Liver (tissue), 8 donors: ENCODE measurements at regions not wholly inside any gene's neighbourhood (a gene's known extent, or its start where the extent isn't known, plus 50 kb on each side); places are given as distances from the start of the nearest gene placed in this dataset.

Experiments
- DNase-seq: peaks from one replicate; pipeline ENCODE4 v3.0.0-alpha.2; 2017; ENCODE audit warnings: low spot score
- H3K27ac ChIP-seq, 2 donors: one replicate each; pipeline ENCODE4 v1.7.0; 2013; ENCODE audit warnings: inconsistent platforms in 2 of 2, low read length in 2 of 2, control low read depth in 1 of 2, low read depth in 1 of 2, mild to moderate bottlenecking in 1 of 2
- H3K27me3 ChIP-seq, 4 donors: one replicate each; pipeline versions ENCODE4 v1.6.1 to v1.7.0; 2013; ENCODE audit warnings: low read length in 3 of 4, inconsistent platforms in 1 of 4, mild to moderate bottlenecking in 1 of 4, moderate library complexity in 1 of 4; ENCODE audit not compliant: control insufficient read depth in 4 of 4, insufficient read depth in 4 of 4
- H3K36me3 ChIP-seq, 4 donors: one replicate each; pipeline versions ENCODE4 v1.6.1 to v1.7.0; 2013; ENCODE audit warnings: low read length in 3 of 4, mild to moderate bottlenecking in 3 of 4, low read depth in 1 of 4, moderate library complexity in 1 of 4; ENCODE audit not compliant: control insufficient read depth in 4 of 4, insufficient read depth in 3 of 4
- H3K4me1 ChIP-seq, 4 donors: one replicate each; pipeline versions ENCODE4 v1.6.1 to v1.7.0; 2013; ENCODE audit warnings: low read length in 3 of 4, mild to moderate bottlenecking in 3 of 4, moderate library complexity in 1 of 4; ENCODE audit not compliant: control insufficient read depth in 4 of 4, insufficient read depth in 4 of 4
- H3K4me3 ChIP-seq, 3 donors: one replicate each; pipeline versions ENCODE4 v1.6.1 to v1.7.0; 2013; ENCODE audit warnings: low read length in 3 of 3, control low read depth in 1 of 3, low read depth in 1 of 3, mild to moderate bottlenecking in 1 of 3
- H3K9ac ChIP-seq, 2 donors: one replicate each; pipeline ENCODE4 v1.7.0; 2013; ENCODE audit warnings: low read length in 2 of 2, mild to moderate bottlenecking in 2 of 2, moderate library complexity in 2 of 2, control low read depth in 1 of 2, low read depth in 1 of 2
- H3K9me3 ChIP-seq, 4 donors: one replicate each; pipeline versions ENCODE4 v1.6.1 to v1.7.0; 2013; ENCODE audit warnings: low read length in 3 of 4; ENCODE audit not compliant: control insufficient read depth in 4 of 4
- EGR1 ChIP-seq, 2 donors: IDR thresholded peaks; 2 replicates each; pipeline ENCODE4 v1.6.1; 2016 to 2018; ENCODE audit warnings: antibody characterized with exemption in 2 of 2, low read depth in 2 of 2
- FOXA1 ChIP-seq: IDR thresholded peaks from 2 replicates; pipeline ENCODE4 v1.6.1; 2016; ENCODE audit warnings: antibody characterized with exemption
- FOXA2 ChIP-seq: IDR thresholded peaks from 2 replicates; pipeline ENCODE4 v1.6.1; 2016; ENCODE audit warnings: antibody characterized with exemption
- GABPA ChIP-seq, 2 donors: IDR thresholded peaks in 1 of 2; conservative IDR thresholded peaks in 1 of 2; 2 replicates each; pipeline ENCODE4 v1.6.1; 2016; ENCODE audit warnings: antibody characterized with exemption in 2 of 2, mild to moderate bottlenecking in 1 of 2, moderate library complexity in 1 of 2
- HNF4A ChIP-seq, 2 donors: conservative IDR thresholded peaks; 2 replicates each; pipeline ENCODE4 v1.6.1; 2016; ENCODE audit warnings: antibody characterized with exemption in 2 of 2, mild to moderate bottlenecking in 2 of 2
- HNF4G ChIP-seq: IDR thresholded peaks from 2 replicates; pipeline ENCODE4 v1.6.1; 2016; ENCODE audit warnings: antibody characterized with exemption
- JUND ChIP-seq, 2 donors: IDR thresholded peaks; 2 replicates each; pipeline ENCODE4 v1.6.1; 2016; ENCODE audit warnings: antibody characterized with exemption in 2 of 2
- NR2F2 ChIP-seq: IDR thresholded peaks from 2 replicates; pipeline ENCODE4 v1.6.1; 2016; ENCODE audit warnings: antibody characterized with exemption
- RAD21 ChIP-seq, 2 donors: IDR thresholded peaks; 2 replicates each; pipeline ENCODE4 v1.6.1; 2016; ENCODE audit warnings: antibody characterized with exemption in 2 of 2, mild to moderate bottlenecking in 2 of 2
- RXRA ChIP-seq, 2 donors: IDR thresholded peaks; 2 replicates each; pipeline ENCODE4 v1.6.1; 2017 to 2018; ENCODE audit warnings: antibody characterized with exemption in 2 of 2, mild to moderate bottlenecking in 1 of 2
- SP1 ChIP-seq: IDR thresholded peaks from 2 replicates; pipeline ENCODE4 v1.6.1; 2018; ENCODE audit warnings: antibody characterized with exemption, mild to moderate bottlenecking
- TAF1 ChIP-seq: conservative IDR thresholded peaks from 2 replicates; pipeline ENCODE4 v1.6.1; 2016; ENCODE audit warnings: antibody characterized with exemption, mild to moderate bottlenecking
- YY1 ChIP-seq: IDR thresholded peaks from 2 replicates; pipeline ENCODE4 v1.6.1; 2016; ENCODE audit warnings: antibody characterized with exemption, mild to moderate bottlenecking
- WGBS: extraction: QIAGEN DNeasy Blood & Tissue Kit; methylation state at CpG from one replicate; pipeline ENCODE4 v1.1.7; 2013; 5-methylcytosine and 5-hydroxymethylcytosine counted together
- TF ChIP-seq, protein P1 (sequence below): IDR thresholded peaks from 2 replicates; pipeline ENCODE4 v1.6.1; 2016; ENCODE audit warnings: antibody characterized with exemption
- TF ChIP-seq, protein P2 (sequence below): IDR thresholded peaks from 2 replicates; pipeline ENCODE4 v1.6.1; 2016; ENCODE audit warnings: antibody characterized with exemption
- TF ChIP-seq, protein P3 (sequence below): IDR thresholded peaks from 2 replicates; pipeline ENCODE4 v1.6.1; 2016; ENCODE audit warnings: antibody characterized with exemption, mild to moderate bottlenecking
- TF ChIP-seq, protein P4 (sequence below): fragments of 150-350 bp; IDR thresholded peaks from 2 replicates; pipeline ENCODE4 v1.5.1; 2017; ENCODE audit warnings: improper control_type of control experiment, low read depth, low read length; ENCODE audit not compliant: missing input control
- TF ChIP-seq, protein P5 (sequence below): IDR thresholded peaks from 2 replicates; pipeline ENCODE4 v1.6.1; 2016; ENCODE audit warnings: antibody characterized with exemption
- donor health status: healthy.
- donor health status: healthy.
- donor health status: healthy.
- donor health status: healthy.
- donor health status: healthy.

DNA sequence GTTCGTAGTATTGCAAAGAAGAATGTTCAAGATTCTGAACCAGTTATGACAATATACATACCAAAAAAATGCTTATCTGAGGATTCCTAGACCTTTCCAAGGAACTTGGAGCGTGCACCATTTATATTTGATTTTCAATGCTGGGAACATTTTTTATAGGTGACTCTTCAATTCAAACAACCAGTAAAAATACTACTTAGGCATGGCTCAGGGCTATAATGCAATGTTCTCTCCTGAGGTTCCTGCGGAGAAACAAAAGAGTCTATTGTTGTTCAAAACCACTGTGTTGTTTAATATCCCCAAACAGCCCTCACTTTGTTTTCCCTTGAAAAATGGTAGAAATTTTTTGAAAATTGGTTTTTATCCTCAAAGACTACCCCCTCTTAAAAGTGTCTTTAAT is 335.7 kb upstream of the IZUMO3 start:
- H3K27me3 ChIP-seq = no peaks in the 10 kb centered on the region
- no peaks in the 10 kb centered on the region for H3K36me3 ChIP-seq
- TF ChIP-seq JUND (IDR thresholded peaks at IDR 0.05) = no peak
- TF ChIP-seq, protein P1, sequence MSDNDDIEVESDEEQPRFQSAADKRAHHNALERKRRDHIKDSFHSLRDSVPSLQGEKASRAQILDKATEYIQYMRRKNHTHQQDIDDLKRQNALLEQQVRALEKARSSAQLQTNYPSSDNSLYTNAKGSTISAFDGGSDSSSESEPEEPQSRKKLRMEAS = no peak
- TF ChIP-seq HNF4G = no peak
- no peak for TF ChIP-seq FOXA2
- TF ChIP-seq HNF4A (conservative IDR thresholded peaks at IDR 0.05) = no peak
- no peak for TF ChIP-seq GABPA (IDR thresholded peaks at IDR 0.05 in 1 of 2, conservative IDR thresholded peaks at IDR 0.05 in 1 of 2)
- no peak for TF ChIP-seq RXRA (IDR thresholded peaks at IDR 0.05)
- TF ChIP-seq, protein P2, sequence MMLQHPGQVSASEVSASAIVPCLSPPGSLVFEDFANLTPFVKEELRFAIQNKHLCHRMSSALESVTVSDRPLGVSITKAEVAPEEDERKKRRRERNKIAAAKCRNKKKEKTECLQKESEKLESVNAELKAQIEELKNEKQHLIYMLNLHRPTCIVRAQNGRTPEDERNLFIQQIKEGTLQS = no peak
- TF ChIP-seq EGR1 (IDR thresholded peaks at IDR 0.05; ENCODE audit: low read depth in 2 of 2) = no peak
- no peak for TF ChIP-seq SP1
- TF ChIP-seq, protein P3, sequence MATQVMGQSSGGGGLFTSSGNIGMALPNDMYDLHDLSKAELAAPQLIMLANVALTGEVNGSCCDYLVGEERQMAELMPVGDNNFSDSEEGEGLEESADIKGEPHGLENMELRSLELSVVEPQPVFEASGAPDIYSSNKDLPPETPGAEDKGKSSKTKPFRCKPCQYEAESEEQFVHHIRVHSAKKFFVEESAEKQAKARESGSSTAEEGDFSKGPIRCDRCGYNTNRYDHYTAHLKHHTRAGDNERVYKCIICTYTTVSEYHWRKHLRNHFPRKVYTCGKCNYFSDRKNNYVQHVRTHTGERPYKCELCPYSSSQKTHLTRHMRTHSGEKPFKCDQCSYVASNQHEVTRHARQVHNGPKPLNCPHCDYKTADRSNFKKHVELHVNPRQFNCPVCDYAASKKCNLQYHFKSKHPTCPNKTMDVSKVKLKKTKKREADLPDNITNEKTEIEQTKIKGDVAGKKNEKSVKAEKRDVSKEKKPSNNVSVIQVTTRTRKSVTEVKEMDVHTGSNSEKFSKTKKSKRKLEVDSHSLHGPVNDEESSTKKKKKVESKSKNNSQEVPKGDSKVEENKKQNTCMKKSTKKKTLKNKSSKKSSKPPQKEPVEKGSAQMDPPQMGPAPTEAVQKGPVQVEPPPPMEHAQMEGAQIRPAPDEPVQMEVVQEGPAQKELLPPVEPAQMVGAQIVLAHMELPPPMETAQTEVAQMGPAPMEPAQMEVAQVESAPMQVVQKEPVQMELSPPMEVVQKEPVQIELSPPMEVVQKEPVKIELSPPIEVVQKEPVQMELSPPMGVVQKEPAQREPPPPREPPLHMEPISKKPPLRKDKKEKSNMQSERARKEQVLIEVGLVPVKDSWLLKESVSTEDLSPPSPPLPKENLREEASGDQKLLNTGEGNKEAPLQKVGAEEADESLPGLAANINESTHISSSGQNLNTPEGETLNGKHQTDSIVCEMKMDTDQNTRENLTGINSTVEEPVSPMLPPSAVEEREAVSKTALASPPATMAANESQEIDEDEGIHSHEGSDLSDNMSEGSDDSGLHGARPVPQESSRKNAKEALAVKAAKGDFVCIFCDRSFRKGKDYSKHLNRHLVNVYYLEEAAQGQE = no peak
- TF ChIP-seq RAD21 (IDR thresholded peaks at IDR 0.05) = no peak
- TF ChIP-seq TAF1 = no peak
- no peak for TF ChIP-seq YY1
- no peak for TF ChIP-seq NR2F2
- TF ChIP-seq, protein P4, sequence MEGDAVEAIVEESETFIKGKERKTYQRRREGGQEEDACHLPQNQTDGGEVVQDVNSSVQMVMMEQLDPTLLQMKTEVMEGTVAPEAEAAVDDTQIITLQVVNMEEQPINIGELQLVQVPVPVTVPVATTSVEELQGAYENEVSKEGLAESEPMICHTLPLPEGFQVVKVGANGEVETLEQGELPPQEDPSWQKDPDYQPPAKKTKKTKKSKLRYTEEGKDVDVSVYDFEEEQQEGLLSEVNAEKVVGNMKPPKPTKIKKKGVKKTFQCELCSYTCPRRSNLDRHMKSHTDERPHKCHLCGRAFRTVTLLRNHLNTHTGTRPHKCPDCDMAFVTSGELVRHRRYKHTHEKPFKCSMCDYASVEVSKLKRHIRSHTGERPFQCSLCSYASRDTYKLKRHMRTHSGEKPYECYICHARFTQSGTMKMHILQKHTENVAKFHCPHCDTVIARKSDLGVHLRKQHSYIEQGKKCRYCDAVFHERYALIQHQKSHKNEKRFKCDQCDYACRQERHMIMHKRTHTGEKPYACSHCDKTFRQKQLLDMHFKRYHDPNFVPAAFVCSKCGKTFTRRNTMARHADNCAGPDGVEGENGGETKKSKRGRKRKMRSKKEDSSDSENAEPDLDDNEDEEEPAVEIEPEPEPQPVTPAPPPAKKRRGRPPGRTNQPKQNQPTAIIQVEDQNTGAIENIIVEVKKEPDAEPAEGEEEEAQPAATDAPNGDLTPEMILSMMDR = no peak
- TF ChIP-seq, protein P5, sequence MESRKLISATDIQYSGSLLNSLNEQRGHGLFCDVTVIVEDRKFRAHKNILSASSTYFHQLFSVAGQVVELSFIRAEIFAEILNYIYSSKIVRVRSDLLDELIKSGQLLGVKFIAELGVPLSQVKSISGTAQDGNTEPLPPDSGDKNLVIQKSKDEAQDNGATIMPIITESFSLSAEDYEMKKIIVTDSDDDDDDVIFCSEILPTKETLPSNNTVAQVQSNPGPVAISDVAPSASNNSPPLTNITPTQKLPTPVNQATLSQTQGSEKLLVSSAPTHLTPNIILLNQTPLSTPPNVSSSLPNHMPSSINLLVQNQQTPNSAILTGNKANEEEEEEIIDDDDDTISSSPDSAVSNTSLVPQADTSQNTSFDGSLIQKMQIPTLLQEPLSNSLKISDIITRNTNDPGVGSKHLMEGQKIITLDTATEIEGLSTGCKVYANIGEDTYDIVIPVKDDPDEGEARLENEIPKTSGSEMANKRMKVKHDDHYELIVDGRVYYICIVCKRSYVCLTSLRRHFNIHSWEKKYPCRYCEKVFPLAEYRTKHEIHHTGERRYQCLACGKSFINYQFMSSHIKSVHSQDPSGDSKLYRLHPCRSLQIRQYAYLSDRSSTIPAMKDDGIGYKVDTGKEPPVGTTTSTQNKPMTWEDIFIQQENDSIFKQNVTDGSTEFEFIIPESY = no peak
- TF ChIP-seq FOXA1 = no peak
- no peaks in the 10 kb centered on the region for H3K4me1 ChIP-seq
- no peak overlapping the region for H3K27ac ChIP-seq
- no peaks in the 10 kb centered on the region for H3K9me3 ChIP-seq
- 72% methylated on average over 3 of the region's 3 CpGs for WGBS
- no peak overlapping the region for H3K9ac ChIP-seq
- no peak for DNase-seq
- no peak overlapping the region for H3K4me3 ChIP-seq
